Colonic mucosa (tissue), 4 donors: ENCODE measurements at regions not wholly inside any gene's neighbourhood (a gene's known extent, or its start where the extent isn't known, plus 50 kb on each side); places are given as distances from the start of the nearest gene placed in this dataset.

Experiments
- DNase-seq: peaks from one replicate; pipeline ENCODE4 v3.0.0-alpha.2; 2020
- H3K27ac ChIP-seq: fragments of 200-600 bp; one replicate; pipeline ENCODE4 v1.8.0; 2021
- H3K27me3 ChIP-seq: fragments of 200-600 bp; one replicate; pipeline ENCODE4 v1.8.0; 2021
- H3K36me3 ChIP-seq: fragments of 200-600 bp; one replicate; pipeline ENCODE4 v1.8.0; 2021
- H3K4me1 ChIP-seq: fragments of 200-600 bp; one replicate; pipeline ENCODE4 v1.8.0; 2021; ENCODE audit warnings: mild to moderate bottlenecking
- H3K4me3 ChIP-seq: fragments of 200-600 bp; one replicate; pipeline ENCODE4 v1.8.0; 2021
- H3K9ac ChIP-seq, 2 donors: one replicate each; pipeline ENCODE4 v1.7.0; 2013; ENCODE audit warnings: control low read depth in 2 of 2, low read depth in 2 of 2, low read length in 2 of 2
- H3K9me3 ChIP-seq: fragments of 200-600 bp; one replicate; pipeline ENCODE4 v1.8.0; 2021
- CTCF ChIP-seq: fragments of 200-600 bp; IDR thresholded peaks from one replicate; pipeline ENCODE4 v1.8.0; 2022; ENCODE audit warnings: antibody characterized with exemption, mild to moderate bottlenecking
- intact Hi-C: fragments of 100-400 bp; cut with DNase I; formaldehyde crosslinking; loops from one replicate; pipeline ENCODE4 v1.14.1; 2022
- donor health status: healthy.
- donor health status: DM: no; HTN: no; CAD: no.
- donor health status: DM: no; HTN: no; CAD: no.

- Histone ChIP-seq H3K9ac (no peak overlapping the region), H3K36me3 (no peaks in the 10 kb centered on the region), H3K27me3 (no peaks in the 10 kb centered on the region), H3K9me3 (no peaks in the 10 kb centered on the region), H3K27ac (no peak overlapping the region), H3K4me3 (no peak overlapping the region), H3K4me1 (no peaks in the 10 kb centered on the region)
- DNase-seq = peak; percentile 69
- TF ChIP-seq CTCF = no peak
- intact Hi-C loops = loop anchor here (10.0 kb wide), 1 partner anchor 456 kb away; no protein-coding TSS in a partner anchor
Measured at GRCh38 chr10:111200505-111201186, 123.8 kb downstream of the ADRA2A start.

- no peaks in the 10 kb centered on the region for H3K27me3 ChIP-seq
- no peak for TF ChIP-seq CTCF
- intact Hi-C loops = loop anchor here (10.0 kb wide), 1 partner anchor 459 kb away; no protein-coding TSS in a partner anchor
- H3K9ac ChIP-seq = no peak overlapping the region
- no peaks in the 10 kb centered on the region for H3K4me1 ChIP-seq
- no peak overlapping the region for H3K4me3 ChIP-seq
- DNase-seq = no peak
- no peak overlapping the region for H3K27ac ChIP-seq
- H3K9me3 ChIP-seq = no peaks in the 10 kb centered on the region
- H3K36me3 ChIP-seq = no peaks in the 10 kb centered on the region
Measured at GRCh38 chr10:111203615-111204014, 126.8 kb downstream of the ADRA2A start.

GRCh38 chr10:111204838-111205237, 128.0 kb downstream of the ADRA2A start:
- TF ChIP-seq CTCF = no peak

GRCh38 chr10:111206521-111206920, 129.7 kb downstream of the ADRA2A start:
- no peak for TF ChIP-seq CTCF
- no peak overlapping the region for H3K4me3 ChIP-seq
- H3K27me3 ChIP-seq = no peaks in the 10 kb centered on the region
- intact Hi-C loops = loop anchor here (10.0 kb wide), 1 partner anchor 462 kb away; no protein-coding TSS in a partner anchor
- no peaks in the 10 kb centered on the region for H3K9me3 ChIP-seq
- H3K27ac ChIP-seq = no peak overlapping the region
- no peak for DNase-seq
- H3K36me3 ChIP-seq = no peaks in the 10 kb centered on the region
- no peak overlapping the region for H3K9ac ChIP-seq
- no peaks in the 10 kb centered on the region for H3K4me1 ChIP-seq

More at GRCh38 chr10:111204838-111205237, 128.0 kb downstream of the ADRA2A start:
- no peak overlapping the region for H3K9ac ChIP-seq
- H3K4me1 ChIP-seq = no peaks in the 10 kb centered on the region
- DNase-seq = no peak
- H3K9me3 ChIP-seq = no peaks in the 10 kb centered on the region
- intact Hi-C loops = loop anchor here (10.0 kb wide), 1 partner anchor 460 kb away; no protein-coding TSS in a partner anchor
- H3K27me3 ChIP-seq = no peaks in the 10 kb centered on the region
- H3K4me3 ChIP-seq = no peak overlapping the region
- no peaks in the 10 kb centered on the region for H3K36me3 ChIP-seq
- no peak overlapping the region for H3K27ac ChIP-seq

- DNase-seq = peak; percentile 71
- H3K27me3 ChIP-seq = no peaks in the 10 kb centered on the region
- H3K9ac ChIP-seq = no peak overlapping the region
- intact Hi-C loops = loop anchor here (1.0 to 10.0 kb wide), 2 partner anchors 131 to 463 kb away; no protein-coding TSS in a partner anchor
- TF ChIP-seq CTCF = peak; percentile 40
- H3K9me3 ChIP-seq = no peaks in the 10 kb centered on the region
- H3K4me1 ChIP-seq = no peaks in the 10 kb centered on the region
- no peaks in the 10 kb centered on the region for H3K36me3 ChIP-seq
- H3K27ac ChIP-seq = no peak overlapping the region
- no peak overlapping the region for H3K4me3 ChIP-seq
Measured at GRCh38 chr10:111207500-111207899, 130.7 kb downstream of the ADRA2A start.
